ENCODE measurements at regions not wholly inside any gene's neighbourhood (a gene's known extent, or its start where the extent isn't known, plus 50 kb on each side); places are given as distances from the start of the nearest gene placed in this dataset.
"Not testable (repeated sequence)": the region's sequence is repeated elsewhere in the genome, so short reads cannot be mapped to it uniquely, and the experiment has no call there.

GRCh38 chr18:40157120-40157519, 1797.9 kb upstream of the PIK3C3 start:
- H3K4me3 ChIP-seq (ENCODE audit: low read length) = no peak overlapping the region
- no peaks in the 10 kb centered on the region for H3K4me1 ChIP-seq (ENCODE audit: control insufficient read depth, insufficient read depth, low read length)
- Mint-ChIP-seq H3K4me1 (no peaks in the 10 kb centered on the region), H3K27ac (no peak overlapping the region), H3K27me3 (ENCODE audit: low read depth in 2 of 2) (no peaks in the 10 kb centered on the region), H3K36me3 (no peaks in the 10 kb centered on the region), H3K4me3 (no peak overlapping the region), H3K9me3 (peaks cover 8 to 12% of the 10 kb centered on the region in 2 donors)
- ATAC-seq (no peak), DNase-seq (no peak)
- TF ChIP-seq, protein P1, sequence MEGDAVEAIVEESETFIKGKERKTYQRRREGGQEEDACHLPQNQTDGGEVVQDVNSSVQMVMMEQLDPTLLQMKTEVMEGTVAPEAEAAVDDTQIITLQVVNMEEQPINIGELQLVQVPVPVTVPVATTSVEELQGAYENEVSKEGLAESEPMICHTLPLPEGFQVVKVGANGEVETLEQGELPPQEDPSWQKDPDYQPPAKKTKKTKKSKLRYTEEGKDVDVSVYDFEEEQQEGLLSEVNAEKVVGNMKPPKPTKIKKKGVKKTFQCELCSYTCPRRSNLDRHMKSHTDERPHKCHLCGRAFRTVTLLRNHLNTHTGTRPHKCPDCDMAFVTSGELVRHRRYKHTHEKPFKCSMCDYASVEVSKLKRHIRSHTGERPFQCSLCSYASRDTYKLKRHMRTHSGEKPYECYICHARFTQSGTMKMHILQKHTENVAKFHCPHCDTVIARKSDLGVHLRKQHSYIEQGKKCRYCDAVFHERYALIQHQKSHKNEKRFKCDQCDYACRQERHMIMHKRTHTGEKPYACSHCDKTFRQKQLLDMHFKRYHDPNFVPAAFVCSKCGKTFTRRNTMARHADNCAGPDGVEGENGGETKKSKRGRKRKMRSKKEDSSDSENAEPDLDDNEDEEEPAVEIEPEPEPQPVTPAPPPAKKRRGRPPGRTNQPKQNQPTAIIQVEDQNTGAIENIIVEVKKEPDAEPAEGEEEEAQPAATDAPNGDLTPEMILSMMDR (IDR thresholded peaks at IDR 0.05) = no peak
- no peaks in the 10 kb centered on the region for H3K27me3 ChIP-seq (ENCODE audit: control insufficient read depth, insufficient read depth, low read length)
- H3K36me3 ChIP-seq (ENCODE audit: control insufficient read depth, insufficient read depth, low read length) = no peaks in the 10 kb centered on the region
- no peak overlapping the region for H3K27ac ChIP-seq (ENCODE audit: low read length)
- intact Hi-C loops (cut with micrococcal nuclease) = no loop called here
- no CpG with 5 or more reads among the region's 7 CpGs for WGBS (ENCODE audit: insufficient coverage)
- H3K9me3 ChIP-seq (ENCODE audit: control insufficient read depth, insufficient read depth, low read length) = no peaks in the 10 kb centered on the region

DNA sequence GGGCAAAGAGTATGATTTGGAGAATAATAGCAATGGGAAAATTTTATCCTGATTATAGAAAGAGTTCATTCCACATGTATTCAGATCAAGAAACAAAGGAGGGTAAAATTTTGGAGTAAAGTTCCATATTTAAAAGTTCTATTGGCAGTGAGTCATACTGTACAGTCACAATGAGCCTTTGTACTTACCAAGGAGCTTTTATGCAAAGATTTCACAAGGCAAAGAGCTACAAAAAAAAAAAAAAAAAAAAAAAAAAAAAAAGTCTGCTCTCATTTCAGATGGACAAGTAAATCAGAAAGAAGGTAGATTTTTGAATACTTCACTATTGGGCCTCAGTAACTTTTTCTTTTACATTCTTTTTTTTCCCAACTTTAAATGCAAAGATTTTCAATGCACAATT, 1802.2 kb upstream of the PIK3C3 start:
- no peak for DNase-seq
- H3K4me3 ChIP-seq (ENCODE audit: low read length) = no peak overlapping the region
- Mint-ChIP-seq H3K27me3 (ENCODE audit: low read depth in 2 of 2) (no peaks in the 10 kb centered on the region), H3K4me1 (no peaks in the 10 kb centered on the region), H3K4me3 (no peak overlapping the region), H3K27ac (no peak overlapping the region), H3K9me3 (peaks cover 12 to 15% of the 10 kb centered on the region in 2 donors), H3K36me3 (no peaks in the 10 kb centered on the region)
- H3K4me1 ChIP-seq (ENCODE audit: control insufficient read depth, insufficient read depth, low read length) = no peaks in the 10 kb centered on the region
- intact Hi-C loops (cut with micrococcal nuclease) = no loop called here
- H3K9me3 ChIP-seq (ENCODE audit: control insufficient read depth, insufficient read depth, low read length) = peaks cover 2% of the 10 kb centered on the region
- TF ChIP-seq, protein P1 (IDR thresholded peaks at IDR 0.05) = no peak
- H3K27ac ChIP-seq (ENCODE audit: low read length) = no peak overlapping the region
- ATAC-seq = no peak
- no peaks in the 10 kb centered on the region for H3K36me3 ChIP-seq (ENCODE audit: control insufficient read depth, insufficient read depth, low read length)
- H3K27me3 ChIP-seq (ENCODE audit: control insufficient read depth, insufficient read depth, low read length) = no peaks in the 10 kb centered on the region

DNA sequence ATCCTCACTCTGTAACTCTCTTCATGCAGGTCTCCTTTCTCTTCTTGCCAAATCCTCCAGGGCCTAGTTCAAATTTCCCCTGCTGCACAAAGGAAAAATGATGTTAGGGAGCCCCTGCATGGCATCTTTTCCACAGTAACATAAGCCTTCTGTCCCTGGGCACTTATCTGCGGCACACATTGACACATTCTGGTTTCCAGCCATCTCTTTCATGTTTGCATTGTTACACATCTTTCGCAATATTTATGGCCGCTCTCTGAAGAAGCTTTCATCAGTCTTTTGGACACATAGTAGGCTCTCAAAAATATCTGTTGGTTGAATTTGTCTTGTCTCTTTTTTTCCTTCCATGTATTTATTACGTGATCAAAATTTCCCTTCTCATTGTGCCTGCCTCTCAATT, 1806.1 kb upstream of the PIK3C3 start:
- Histone ChIP-seq H3K9me3 (ENCODE audit: control insufficient read depth, insufficient read depth, low read length) (peaks cover 3% of the 10 kb centered on the region), H3K36me3 (ENCODE audit: control insufficient read depth, insufficient read depth, low read length) (no peaks in the 10 kb centered on the region), H3K4me1 (ENCODE audit: control insufficient read depth, insufficient read depth, low read length) (no peaks in the 10 kb centered on the region), H3K4me3 (ENCODE audit: low read length) (no peak overlapping the region), H3K27me3 (ENCODE audit: control insufficient read depth, insufficient read depth, low read length) (no peaks in the 10 kb centered on the region), H3K27ac (ENCODE audit: low read length) (no peak overlapping the region)
- intact Hi-C loops (cut with micrococcal nuclease) = no loop called here
- Mint-ChIP-seq H3K27me3 (ENCODE audit: low read depth in 2 of 2) (no peaks in the 10 kb centered on the region), H3K4me3 (no peak overlapping the region), H3K27ac (no peak overlapping the region), H3K4me1 (no peaks in the 10 kb centered on the region), H3K9me3 (peaks cover 8 to 16% of the 10 kb centered on the region in 2 donors), H3K36me3 (peaks cover 6% of the 10 kb centered on the region)
- no peak for DNase-seq
- no peak for ATAC-seq
- 96% methylated on average over 4 of the region's 4 CpGs for WGBS (ENCODE audit: insufficient coverage)
- TF ChIP-seq, protein P1 (IDR thresholded peaks at IDR 0.05) = no peak

- no peaks in the 10 kb centered on the region for H3K4me1 Mint-ChIP-seq
- Histone ChIP-seq H3K4me3 (ENCODE audit: low read length) (no peak overlapping the region), H3K27me3 (ENCODE audit: control insufficient read depth, insufficient read depth, low read length) (no peaks in the 10 kb centered on the region), H3K9me3 (ENCODE audit: control insufficient read depth, insufficient read depth, low read length) (no peaks in the 10 kb centered on the region), H3K27ac (ENCODE audit: low read length) (no peak overlapping the region), H3K36me3 (ENCODE audit: control insufficient read depth, insufficient read depth, low read length) (no peaks in the 10 kb centered on the region), H3K4me1 (ENCODE audit: control insufficient read depth, insufficient read depth, low read length) (no peaks in the 10 kb centered on the region)
- intact Hi-C loops (cut with micrococcal nuclease) = no loop called here
- H3K27me3 Mint-ChIP-seq (ENCODE audit: low read depth in 2 of 2) = no peaks in the 10 kb centered on the region
- no peak overlapping the region for H3K4me3 Mint-ChIP-seq
- TF ChIP-seq, protein P1 (IDR thresholded peaks at IDR 0.05) = no peak
- no peaks in the 10 kb centered on the region for H3K36me3 Mint-ChIP-seq
- ATAC-seq = no peak
- H3K27ac Mint-ChIP-seq = no peak overlapping the region
- DNase-seq = no peak
- H3K9me3 Mint-ChIP-seq = peaks cover 10 to 16% of the 10 kb centered on the region in 2 donors
- 84% methylated on average over 2 of the region's 2 CpGs for WGBS (ENCODE audit: insufficient coverage)
These were observed 1821.8 kb upstream of the PIK3C3 start for GRCh38 chr18:40133253-40133652.

DNA sequence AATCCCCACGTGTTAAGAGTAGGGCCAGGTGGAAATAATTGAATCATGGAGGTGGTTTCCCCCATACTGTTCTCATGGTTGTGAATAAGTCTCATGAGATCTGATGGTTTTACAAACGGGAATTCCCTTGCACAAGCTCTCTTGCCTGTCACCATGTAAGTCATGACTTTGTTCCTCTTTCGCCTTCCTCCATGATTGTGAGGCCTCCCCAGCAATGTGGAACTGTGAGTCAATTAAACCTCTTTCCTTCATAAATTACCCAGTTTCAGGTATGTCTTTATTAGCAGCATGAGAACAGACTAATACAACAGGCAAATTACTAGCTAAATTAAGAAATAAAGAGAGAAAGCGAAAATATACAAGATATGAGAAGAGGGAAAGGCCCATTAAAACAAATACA, 1822.6 kb upstream of the PIK3C3 start:
- not testable (repeated sequence) for H3K4me3 ChIP-seq (ENCODE audit: low read length)
- H3K9me3 Mint-ChIP-seq = peaks cover 12 to 18% of the 10 kb centered on the region in 2 donors

More for the DNA sequence above, 1822.6 kb upstream of the PIK3C3 start:
- H3K4me1 ChIP-seq (ENCODE audit: control insufficient read depth, insufficient read depth, low read length); H3K27me3 ChIP-seq (ENCODE audit: control insufficient read depth, insufficient read depth, low read length); intact Hi-C loops (cut with micrococcal nuclease); H3K27ac Mint-ChIP-seq; H3K4me3 Mint-ChIP-seq; H3K27me3 Mint-ChIP-seq (ENCODE audit: low read depth in 2 of 2); H3K36me3 ChIP-seq (ENCODE audit: control insufficient read depth, insufficient read depth, low read length); H3K27ac ChIP-seq (ENCODE audit: low read length); DNase-seq; H3K4me1 Mint-ChIP-seq; H3K9me3 ChIP-seq (ENCODE audit: control insufficient read depth, insufficient read depth, low read length); H3K36me3 Mint-ChIP-seq; ATAC-seq: not testable (repeated sequence)
- WGBS (ENCODE audit: insufficient coverage) = 85% methylated on average over 3 of the region's 4 CpGs
